Skin of body (tissue), 1 donor: ENCODE measurements at regions not wholly inside any gene's neighbourhood (a gene's known extent, or its start where the extent isn't known, plus 50 kb on each side); places are given as distances from the start of the nearest gene placed in this dataset.
"Not testable (repeated sequence)": the region's sequence is repeated elsewhere in the genome, so short reads cannot be mapped to it uniquely, and the experiment has no call there.

Experiments
- DNase-seq: peaks from one replicate; lab custom pipeline; 2025; lab: John Stamatoyannopoulos, UW

GRCh38 chr10:46645110-46645509 lies 66.2 kb downstream of the SYT15 start:
- DNase-seq, result not testable (repeated sequence)

GRCh38 chr10:46646132-46646531 lies 67.2 kb downstream of the SYT15 start:
- not testable (repeated sequence) for DNase-seq

- DNase-seq, result not testable (repeated sequence)
These were observed 72.0 kb downstream of the SYT15 start for GRCh38 chr10:46650967-46651366.

- not testable (repeated sequence) for DNase-seq
These were observed 78.5 kb downstream of the SYT15 start for GRCh38 chr10:46657437-46657836.

GRCh38 chr10:46660027-46660834 lies 81.3 kb downstream of the SYT15 start:
- DNase-seq, result not testable (repeated sequence)

- not testable (repeated sequence) for DNase-seq
These were observed 81.9 kb downstream of the SYT15 start for GRCh38 chr10:46660835-46661164.

- DNase-seq, result not testable (repeated sequence)
These were observed 86.6 kb downstream of the SYT15 start for GRCh38 chr10:46665536-46665935.

GRCh38 chr10:46668357-46668997 lies 89.5 kb downstream of the SYT15 start:
- not testable (repeated sequence) for DNase-seq

- not testable (repeated sequence) for DNase-seq
These were observed 99.0 kb downstream of the SYT15 start for GRCh38 chr10:46677836-46678435.

GRCh38 chr10:46691397-46691796 lies 112.5 kb downstream of the SYT15 start:
- DNase-seq, result not testable (repeated sequence)

- DNase-seq, result not testable (repeated sequence)
These were observed 114.3 kb downstream of the SYT15 start for GRCh38 chr10:46693218-46693617.

GRCh38 chr10:46717264-46717663 lies 138.3 kb downstream of the SYT15 start:
- not testable (repeated sequence) for DNase-seq

GRCh38 chr10:46718014-46718413 lies 139.1 kb downstream of the SYT15 start:
- DNase-seq, result not testable (repeated sequence)

- DNase-seq, result not testable (repeated sequence)
These were observed 141.5 kb downstream of the SYT15 start for GRCh38 chr10:46720386-46720785.

- not testable (repeated sequence) for DNase-seq
These were observed 142.0 kb downstream of the SYT15 start for GRCh38 chr10:46720811-46721518.

GRCh38 chr10:46724258-46724657 lies 145.3 kb downstream of the SYT15 start:
- not testable (repeated sequence) for DNase-seq

GRCh38 chr10:46728359-46728758 lies 149.4 kb downstream of the SYT15 start:
- DNase-seq, result not testable (repeated sequence)

GRCh38 chr10:46730729-46731128 lies 151.8 kb downstream of the SYT15 start:
- DNase-seq, result not testable (repeated sequence)

- not testable (repeated sequence) for DNase-seq
These were observed 154.8 kb downstream of the SYT15 start for GRCh38 chr10:46733635-46734261.

GRCh38 chr10:46734262-46734642 lies 155.3 kb downstream of the SYT15 start:
- not testable (repeated sequence) for DNase-seq

- not testable (repeated sequence) for DNase-seq
These were observed 161.0 kb downstream of the SYT15 start for GRCh38 chr10:46739919-46740318.
